ENCODE measurements at regions not wholly inside any gene's neighbourhood (a gene's known extent, or its start where the extent isn't known, plus 50 kb on each side); places are given as distances from the start of the nearest gene placed in this dataset.
"Not testable (repeated sequence)": the region's sequence is repeated elsewhere in the genome, so short reads cannot be mapped to it uniquely, and the experiment has no call there.

DNA sequence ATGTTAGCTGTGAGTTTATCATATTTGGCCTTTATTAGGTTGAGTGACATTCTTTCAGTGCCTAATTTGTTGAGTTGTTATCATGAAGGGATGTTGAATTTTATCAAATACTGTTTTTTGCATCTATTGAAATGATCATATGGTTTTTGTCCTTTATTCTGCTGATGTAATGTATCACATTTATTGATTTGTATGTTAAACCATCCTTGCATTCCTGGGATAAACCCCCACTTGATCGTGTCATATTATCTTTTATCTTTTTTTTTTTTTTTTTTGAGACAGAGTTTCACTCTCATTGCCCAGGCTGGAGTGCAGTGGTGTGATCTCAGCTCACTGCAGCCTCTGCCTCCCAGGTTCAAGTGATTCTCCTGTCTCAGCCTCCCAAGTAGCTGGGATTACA is 51.9 kb upstream of the MFGE8 start:
- not testable (repeated sequence) for TF ChIP-seq SUZ12 (IDR thresholded peaks at IDR 0.05; ENCODE audit: low read depth, low read length); AGO2 (optimal IDR thresholded peaks at IDR 0.05; ENCODE audit: low read depth, low read length); NRL (CRISPR knock-in tag; IDR thresholded peaks at IDR 0.05; ENCODE audit: borderline replicate concordance); SMC3 (IDR thresholded peaks at IDR 0.05; ENCODE audit: low read length); SMARCE1 (IDR thresholded peaks at IDR 0.05; ENCODE audit: borderline replicate concordance); CTCF (CRISPR knock-in tag; IDR thresholded peaks at IDR 0.05)
